ENCODE measurements at regions not wholly inside any gene's neighbourhood (a gene's known extent, or its start where the extent isn't known, plus 50 kb on each side); places are given as distances from the start of the nearest gene placed in this dataset.
A peak's percentile ranks its signal among the peaks of the same experiment; 100 is the strongest.

- H3F3A ChIP-seq (ENCODE audit: insufficient read depth, low read depth), result no peaks in the 10 kb centered on the region
- CTCF ChIA-PET, result no interaction called here
These were observed 1170.5 kb upstream of the PABPC4L start for GRCh38 chr4:135372131-135372530.

GRCh38 chr4:135371137-135371536 lies 1169.5 kb upstream of the PABPC4L start:
- Histone ChIP-seq H3K9me3 (ENCODE audit: insufficient read depth, low read depth) (no peaks in the 10 kb centered on the region), H3K4me1 (replicated peaks; ENCODE audit: insufficient read depth) (no peaks in the 10 kb centered on the region), H2AFZ (no peak overlapping the region), H3K27me3 (ENCODE audit: insufficient read depth, low read depth) (no peaks in the 10 kb centered on the region), H3K4me2 (no peak overlapping the region), H3K36me3 (ENCODE audit: low read depth) (no peaks in the 10 kb centered on the region), H3F3A (ENCODE audit: insufficient read depth, low read depth) (no peaks in the 10 kb centered on the region), H4K20me1 (ENCODE audit: insufficient read depth) (no peaks in the 10 kb centered on the region), H3K27ac (no peak overlapping the region), H3K9me2 (ENCODE audit: insufficient read depth) (no peaks in the 10 kb centered on the region), H3K79me2 (ENCODE audit: low read depth) (no peaks in the 10 kb centered on the region), H3K4me3 (no peak overlapping the region)
- intact Hi-C loops (cut with micrococcal nuclease; ENCODE audit: unreplicated experiment), result no loop called here
- BruUV-seq (replicated peaks), result no TSS peak
- ChIA-PET CTCF (no interaction called here), POLR2A (ENCODE audit: unreplicated experiment) (no interaction called here)
- DNase-seq, result peak in 1 of 2 experiments; percentile 11
- TF ChIP-seq CTCF (conservative IDR thresholded peaks at IDR 0.05) (peak; percentile 42; the same call in 1 of the 2 replicates), EZH2 (IDR thresholded peaks at IDR 0.05; ENCODE audit: low read depth) (no peak)

More at GRCh38 chr4:135372131-135372530, 1170.5 kb upstream of the PABPC4L start:
- BruUV-seq (replicated peaks), result no TSS peak
- POLR2A ChIA-PET (ENCODE audit: unreplicated experiment), result no interaction called here
- H3K4me1 ChIP-seq (replicated peaks; ENCODE audit: insufficient read depth), result no peaks in the 10 kb centered on the region
- no peak overlapping the region for H3K27ac ChIP-seq
- H4K20me1 ChIP-seq (ENCODE audit: insufficient read depth), result no peaks in the 10 kb centered on the region
- intact Hi-C loops (cut with micrococcal nuclease; ENCODE audit: unreplicated experiment), result no loop called here
- TF ChIP-seq EZH2 (IDR thresholded peaks at IDR 0.05; ENCODE audit: low read depth) (no peak), CTCF (conservative IDR thresholded peaks at IDR 0.05) (no peak)
- H3K36me3 ChIP-seq (ENCODE audit: low read depth), result no peaks in the 10 kb centered on the region
- H2AFZ ChIP-seq, result no peak overlapping the region
- no peaks in the 10 kb centered on the region for H3K9me2 ChIP-seq (ENCODE audit: insufficient read depth)
- H3K4me3 ChIP-seq, result no peak overlapping the region
- H3K9me3 ChIP-seq (ENCODE audit: insufficient read depth, low read depth), result no peaks in the 10 kb centered on the region
- no peaks in the 10 kb centered on the region for H3K79me2 ChIP-seq (ENCODE audit: low read depth)
- no peak for DNase-seq
- no peak overlapping the region for H3K4me2 ChIP-seq
- no peaks in the 10 kb centered on the region for H3K27me3 ChIP-seq (ENCODE audit: insufficient read depth, low read depth)

- Histone ChIP-seq H3K79me2 (ENCODE audit: low read depth) (no peaks in the 10 kb centered on the region), H3K4me1 (replicated peaks; ENCODE audit: insufficient read depth) (no peaks in the 10 kb centered on the region), H3K9me2 (ENCODE audit: insufficient read depth) (no peaks in the 10 kb centered on the region), H3K4me2 (no peak overlapping the region), H3K27me3 (ENCODE audit: insufficient read depth, low read depth) (no peaks in the 10 kb centered on the region), H3K4me3 (no peak overlapping the region), H3K27ac (no peak overlapping the region), H3F3A (ENCODE audit: insufficient read depth, low read depth) (no peaks in the 10 kb centered on the region), H2AFZ (no peak overlapping the region), H4K20me1 (ENCODE audit: insufficient read depth) (no peaks in the 10 kb centered on the region), H3K36me3 (ENCODE audit: low read depth) (no peaks in the 10 kb centered on the region), H3K9me3 (ENCODE audit: insufficient read depth, low read depth) (no peaks in the 10 kb centered on the region)
- no TSS peak for BruUV-seq (replicated peaks)
- ChIA-PET CTCF (no interaction called here), POLR2A (ENCODE audit: unreplicated experiment) (no interaction called here)
- TF ChIP-seq CTCF (conservative IDR thresholded peaks at IDR 0.05), result no peak
- TF ChIP-seq EZH2 (IDR thresholded peaks at IDR 0.05; ENCODE audit: low read depth), result no peak
- no peak for DNase-seq
- intact Hi-C loops (cut with micrococcal nuclease; ENCODE audit: unreplicated experiment), result no loop called here
These were observed 1167.2 kb upstream of the PABPC4L start for GRCh38 chr4:135368831-135369230.
